GM12865 (cell line): ENCODE measurements at regions not wholly inside any gene's neighbourhood (a gene's known extent, or its start where the extent isn't known, plus 50 kb on each side); places are given as distances from the start of the nearest gene placed in this dataset.

Experiments
- DNase-seq: peaks from one replicate; pipeline ENCODE4 v3.0.0; 2010; ENCODE audit warnings: low read depth
- H3K4me3 ChIP-seq: 2 replicates; pipeline ENCODE4 v1.5.1; 2011; ENCODE audit warnings: mild to moderate bottlenecking, low read depth, low read length, control low read depth
- TF ChIP-seq, protein P1 (sequence below): IDR thresholded peaks from 2 replicates; pipeline ENCODE4 v1.5.1; 2011; ENCODE audit warnings: low read length, control low read depth, low read depth, inconsistent platforms; ENCODE audit not compliant: insufficient read depth; ENCODE audit errors: missing control alignments

DNA sequence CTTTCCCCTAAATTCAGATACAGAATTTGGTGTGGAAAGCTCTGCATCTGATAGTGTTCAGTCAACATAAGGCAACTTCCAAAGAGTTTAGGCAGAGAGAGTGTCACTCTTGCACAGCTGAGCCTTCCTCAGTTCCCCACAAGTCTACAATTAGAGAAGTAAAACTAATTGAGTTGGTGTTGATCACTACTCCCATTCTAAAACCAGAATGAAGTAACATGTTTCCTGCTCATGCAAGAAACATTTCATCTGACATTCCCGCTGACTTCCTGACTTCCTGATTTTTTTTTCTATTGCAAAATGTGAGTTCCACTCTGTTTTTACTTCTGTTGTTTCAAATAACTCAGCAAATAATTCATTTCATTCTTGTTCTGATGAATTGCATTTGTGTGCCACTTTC is 271.0 kb downstream of the ALG10B start:
- TF ChIP-seq, protein P1, sequence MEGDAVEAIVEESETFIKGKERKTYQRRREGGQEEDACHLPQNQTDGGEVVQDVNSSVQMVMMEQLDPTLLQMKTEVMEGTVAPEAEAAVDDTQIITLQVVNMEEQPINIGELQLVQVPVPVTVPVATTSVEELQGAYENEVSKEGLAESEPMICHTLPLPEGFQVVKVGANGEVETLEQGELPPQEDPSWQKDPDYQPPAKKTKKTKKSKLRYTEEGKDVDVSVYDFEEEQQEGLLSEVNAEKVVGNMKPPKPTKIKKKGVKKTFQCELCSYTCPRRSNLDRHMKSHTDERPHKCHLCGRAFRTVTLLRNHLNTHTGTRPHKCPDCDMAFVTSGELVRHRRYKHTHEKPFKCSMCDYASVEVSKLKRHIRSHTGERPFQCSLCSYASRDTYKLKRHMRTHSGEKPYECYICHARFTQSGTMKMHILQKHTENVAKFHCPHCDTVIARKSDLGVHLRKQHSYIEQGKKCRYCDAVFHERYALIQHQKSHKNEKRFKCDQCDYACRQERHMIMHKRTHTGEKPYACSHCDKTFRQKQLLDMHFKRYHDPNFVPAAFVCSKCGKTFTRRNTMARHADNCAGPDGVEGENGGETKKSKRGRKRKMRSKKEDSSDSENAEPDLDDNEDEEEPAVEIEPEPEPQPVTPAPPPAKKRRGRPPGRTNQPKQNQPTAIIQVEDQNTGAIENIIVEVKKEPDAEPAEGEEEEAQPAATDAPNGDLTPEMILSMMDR, result no peak
- DNase-seq, result no peak
- no peak overlapping the region for H3K4me3 ChIP-seq

DNA sequence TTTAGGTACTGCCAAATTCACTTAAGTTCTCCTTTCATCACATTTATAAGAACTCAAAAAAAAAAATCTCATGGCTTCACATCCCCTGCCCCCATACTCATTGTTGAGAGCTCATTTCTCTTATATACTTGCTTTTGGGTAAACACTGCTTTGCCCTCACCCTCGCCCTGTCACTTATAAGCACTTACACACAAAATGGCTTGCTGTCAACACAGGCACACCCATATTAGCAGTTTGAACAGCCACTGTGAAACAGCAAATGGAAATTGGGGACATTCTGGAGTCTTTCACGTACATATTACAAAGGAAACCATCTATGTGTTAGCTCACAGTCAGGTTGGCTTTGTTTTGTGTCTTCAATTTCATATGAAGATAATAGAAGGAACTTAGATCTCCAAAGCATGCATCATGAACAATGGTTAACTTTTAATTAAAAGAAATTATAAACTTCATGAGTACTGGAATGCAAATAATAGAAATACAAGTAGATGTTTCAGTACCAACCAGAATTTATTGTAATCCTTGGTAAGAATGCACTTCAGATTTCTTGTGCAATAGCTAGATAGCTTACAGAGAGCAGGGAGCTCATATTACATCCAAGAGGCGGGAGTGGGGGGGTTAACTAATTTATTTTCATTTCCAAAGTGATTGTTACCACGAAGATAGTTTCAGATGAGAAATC is 272.2 kb downstream of the ALG10B start:
- no peak for DNase-seq
- TF ChIP-seq, protein P1, result no peak
- H3K4me3 ChIP-seq, result no peak overlapping the region

DNA sequence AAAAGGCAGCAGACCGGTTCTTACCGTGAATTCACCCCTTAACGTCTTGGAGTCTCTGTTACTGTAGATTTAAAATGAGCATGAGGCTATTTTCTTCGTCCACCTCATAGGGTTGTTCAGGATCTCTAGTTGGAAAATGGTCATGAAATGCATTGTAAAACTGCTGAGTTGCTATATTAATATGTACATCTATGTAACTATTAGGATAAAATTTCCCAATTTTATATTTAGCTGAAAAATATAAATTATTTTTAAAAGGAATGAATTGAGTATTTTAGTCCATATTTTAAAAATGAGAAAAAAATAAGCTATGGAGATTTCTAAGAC is 272.7 kb downstream of the ALG10B start:
- no peak for DNase-seq
- H3K4me3 ChIP-seq, result no peak overlapping the region
- TF ChIP-seq, protein P1, result no peak

DNA sequence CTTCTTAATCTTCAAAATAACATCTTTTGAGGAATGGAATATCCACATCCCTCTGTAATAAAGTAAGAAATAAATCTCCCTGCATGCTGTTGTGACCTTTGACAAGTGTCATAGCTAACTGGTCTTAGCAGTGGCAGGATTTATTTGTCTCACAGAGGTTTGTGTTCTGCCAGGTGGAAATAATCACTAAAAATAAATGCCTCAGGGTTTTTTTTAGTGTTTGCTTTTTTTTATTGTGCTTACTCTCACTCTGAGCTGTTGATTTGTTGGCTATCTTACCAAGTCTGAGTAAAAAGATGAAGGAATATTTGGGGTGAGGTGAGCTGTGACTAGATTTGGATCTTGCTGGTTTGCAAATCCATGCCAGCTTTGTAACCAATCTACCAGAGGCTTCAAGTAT is 285.4 kb downstream of the ALG10B start:
- TF ChIP-seq, protein P1, result no peak
- H3K4me3 ChIP-seq, result no peak overlapping the region
- no peak for DNase-seq
